Stomach (tissue), 4 donors: ENCODE measurements at regions not wholly inside any gene's neighbourhood (a gene's known extent, or its start where the extent isn't known, plus 50 kb on each side); places are given as distances from the start of the nearest gene placed in this dataset.

Source experiments
- POLR2AphosphoS5 ChIP-seq, 3 donors: sonication (generic); formaldehyde crosslinking; IDR thresholded peaks; one replicate each; pipeline ENCODE4 v1.6.1; 2016; ENCODE audit warnings: antibody characterized with exemption in 3 of 3
- TF ChIP-seq, protein P1 (sequence below), 7 experiments: fragments of 450-650 bp in 4 of 7; fragments of 200-600 bp in 3 of 7; sonication (generic) in 3 of 7; IDR thresholded peaks; one replicate each; pipeline ENCODE4 v1.5.1; 2016 to 2019; ENCODE audit warnings: antibody characterized with exemption in 7 of 7, control low read depth in 2 of 7, mild to moderate bottlenecking in 1 of 7

DNA sequence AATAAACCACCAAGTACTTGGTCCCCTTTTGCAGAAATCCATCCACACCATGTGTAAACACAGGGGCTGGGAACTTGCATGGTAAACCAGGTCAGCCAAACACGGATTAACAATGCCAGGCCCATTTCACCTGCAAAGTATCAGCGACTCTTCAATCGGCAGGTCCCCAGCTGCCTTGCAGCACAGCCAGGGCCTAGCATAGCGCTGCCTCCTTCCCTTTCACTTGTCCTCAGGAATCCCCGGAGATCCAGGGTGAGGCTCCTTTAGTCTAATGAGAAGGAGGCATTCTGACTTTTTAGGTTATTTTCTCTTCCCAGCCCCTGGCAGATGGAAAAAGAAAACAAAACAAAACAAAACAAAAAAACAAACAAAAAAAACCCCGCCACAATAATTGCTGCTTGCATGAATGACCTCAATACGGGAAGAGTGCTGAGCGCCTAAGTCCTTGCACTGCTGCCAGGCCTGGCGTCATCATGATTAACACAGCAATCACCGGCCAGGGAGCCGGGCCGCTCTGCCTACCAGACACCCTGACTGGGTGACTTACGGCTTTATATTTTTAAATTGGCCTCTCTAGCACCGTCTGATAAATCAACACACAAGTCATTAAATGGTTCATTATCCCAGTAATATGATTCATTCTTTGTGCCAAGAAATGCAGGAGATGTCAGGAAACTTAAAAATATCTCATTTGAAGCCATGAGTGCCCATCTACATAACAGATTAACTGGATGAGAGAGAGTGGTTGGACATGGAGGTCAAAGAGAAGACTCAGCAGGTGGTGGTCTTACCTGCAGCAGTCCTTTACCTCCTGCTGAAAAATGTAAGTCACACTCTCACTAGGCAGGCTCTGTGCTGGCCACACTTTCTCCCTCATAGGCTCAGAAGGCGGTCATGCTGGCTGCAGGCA lies 692.7 kb downstream of the UQCRFS1 start:
- TF ChIP-seq, protein P1, sequence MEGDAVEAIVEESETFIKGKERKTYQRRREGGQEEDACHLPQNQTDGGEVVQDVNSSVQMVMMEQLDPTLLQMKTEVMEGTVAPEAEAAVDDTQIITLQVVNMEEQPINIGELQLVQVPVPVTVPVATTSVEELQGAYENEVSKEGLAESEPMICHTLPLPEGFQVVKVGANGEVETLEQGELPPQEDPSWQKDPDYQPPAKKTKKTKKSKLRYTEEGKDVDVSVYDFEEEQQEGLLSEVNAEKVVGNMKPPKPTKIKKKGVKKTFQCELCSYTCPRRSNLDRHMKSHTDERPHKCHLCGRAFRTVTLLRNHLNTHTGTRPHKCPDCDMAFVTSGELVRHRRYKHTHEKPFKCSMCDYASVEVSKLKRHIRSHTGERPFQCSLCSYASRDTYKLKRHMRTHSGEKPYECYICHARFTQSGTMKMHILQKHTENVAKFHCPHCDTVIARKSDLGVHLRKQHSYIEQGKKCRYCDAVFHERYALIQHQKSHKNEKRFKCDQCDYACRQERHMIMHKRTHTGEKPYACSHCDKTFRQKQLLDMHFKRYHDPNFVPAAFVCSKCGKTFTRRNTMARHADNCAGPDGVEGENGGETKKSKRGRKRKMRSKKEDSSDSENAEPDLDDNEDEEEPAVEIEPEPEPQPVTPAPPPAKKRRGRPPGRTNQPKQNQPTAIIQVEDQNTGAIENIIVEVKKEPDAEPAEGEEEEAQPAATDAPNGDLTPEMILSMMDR (IDR thresholded peaks at IDR 0.05) = no peak
- no peak for TF ChIP-seq POLR2AphosphoS5 (IDR thresholded peaks at IDR 0.05)
